Panc1 (cell line): ENCODE measurements at regions not wholly inside any gene's neighbourhood (a gene's known extent, or its start where the extent isn't known, plus 50 kb on each side); places are given as distances from the start of the nearest gene placed in this dataset.

Experiments
- ATAC-seq: fragments of 200-7000 bp; cut with Tn5 transposase; 2 replicates; pipeline ENCODE4 v1.9.1; 2020; ENCODE audit warnings: mild to moderate bottlenecking, moderate library complexity
- BruUV-seq: library from RNA; stranded (reverse); fragments of 400-500 nt; replicated peaks from 2 replicates; lab custom pipeline; 2021; lab: Mats Ljungman, UMichigan
- CTCF ChIA-PET: fragments of 300-600 bp; sonication (Branson Sonifier 250); formaldehyde crosslinking; loops from one replicate; lab custom pipeline; 2022; ENCODE audit warnings: antibody characterized with exemption; lab: Charles Lee
- POLR2A ChIA-PET: fragments of 300-600 bp; sonication (Branson Sonifier 250); formaldehyde crosslinking; loops from one replicate; lab custom pipeline; 2022; ENCODE audit warnings: antibody characterized with exemption; lab: Charles Lee
- DNase-seq: peaks from one replicate; pipeline ENCODE4 v3.0.0-alpha.2; 2010; ENCODE audit warnings: low read depth, low spot score
- H3K27ac ChIP-seq: 2 replicates; pipeline ENCODE4 v1.5.1; 2011; ENCODE audit warnings: mild to moderate bottlenecking, low read length, inconsistent platforms
- H3K27me3 ChIP-seq: fragments of 200-500 bp; sonication (Bioruptor generic); 2 replicates; pipeline ENCODE4 v1.6.0; 2014; ENCODE audit warnings: low read length, inconsistent platforms; ENCODE audit not compliant: control insufficient read depth, insufficient read depth
- H3K36me3 ChIP-seq: fragments of 200-500 bp; sonication (Bioruptor generic); 2 replicates; pipeline ENCODE4 v1.5.1; 2014; ENCODE audit warnings: inconsistent platforms, mild to moderate bottlenecking, low read length, moderate library complexity; ENCODE audit not compliant: control insufficient read depth, insufficient read depth
- H3K4me1 ChIP-seq: 2 replicates; pipeline ENCODE4 v1.5.1; 2011; ENCODE audit warnings: inconsistent platforms, mild to moderate bottlenecking, low read length, moderate library complexity; ENCODE audit not compliant: control insufficient read depth, insufficient read depth
- H3K4me3 ChIP-seq, 2 experiments: 2 replicates each; pipeline ENCODE4 v1.5.1; 2011 to 2012; ENCODE audit warnings: low read depth in 2 of 2, low read length in 2 of 2, mild to moderate bottlenecking in 2 of 2, inconsistent platforms in 1 of 2, moderate library complexity in 1 of 2
- H3K9me3 ChIP-seq: fragments of 200-500 bp; sonication (Bioruptor generic); 2 replicates; pipeline ENCODE4 v1.5.1; 2014; ENCODE audit warnings: low read depth, mild to moderate bottlenecking, inconsistent platforms, low read length, moderate library complexity; ENCODE audit not compliant: control insufficient read depth, insufficient read depth
- CTCF ChIP-seq: fragments of 450-650 bp; IDR thresholded peaks from 2 replicates; pipeline ENCODE4 v1.5.1; 2017; ENCODE audit warnings: mild to moderate bottlenecking
- POLR2AphosphoS5 ChIP-seq: IDR thresholded peaks from 2 replicates; pipeline ENCODE4 v1.6.1; 2012; ENCODE audit warnings: mild to moderate bottlenecking, low read depth, low read length, moderate library complexity
- REST ChIP-seq, 2 experiments: IDR thresholded peaks; 2 replicates each; pipeline ENCODE4 v1.6.1; 2011 to 2012; ENCODE audit warnings: low read depth in 2 of 2, control low read depth in 1 of 2, low read length in 1 of 2, mild to moderate bottlenecking in 1 of 2, moderate library complexity in 1 of 2; ENCODE audit not compliant: insufficient read depth in 1 of 2
- SIN3A ChIP-seq: IDR thresholded peaks from 2 replicates; pipeline ENCODE4 v1.6.1; 2012; ENCODE audit warnings: low read depth, mild to moderate bottlenecking, low read length, moderate library complexity, borderline replicate concordance; ENCODE audit not compliant: insufficient read depth
- TCF7L2 ChIP-seq: IDR thresholded peaks from 2 replicates; pipeline ENCODE4 v1.6.1; 2011; ENCODE audit warnings: mild to moderate bottlenecking, low read depth, low read length, inconsistent platforms
- in situ Hi-C: cut with HindIII; loops from 2 replicates; pipeline ENCODE4 v1.10.0; 2016; ENCODE audit warnings: low sequenced_read_pairs, low pct_unique_long_range_greater_than_20kb
- intact Hi-C: fragments of 100-400 bp; cut with micrococcal nuclease; formaldehyde crosslinking; loops from one replicate; pipeline ENCODE4 v1.10.0; 2022; ENCODE audit not compliant: unreplicated experiment

- BruUV-seq = no TSS peak
- H3K4me3 ChIP-seq = no peak overlapping the region
- H3K9me3 ChIP-seq = no peaks in the 10 kb centered on the region
- H3K27ac ChIP-seq = no peak overlapping the region
- DNase-seq = no peak
- ChIA-PET POLR2A (no interaction called here), CTCF (no interaction called here)
- H3K36me3 ChIP-seq = no peaks in the 10 kb centered on the region
- no peaks in the 10 kb centered on the region for H3K4me1 ChIP-seq
- intact Hi-C loops (no loop called here), in situ Hi-C loops (no loop called here)
- no peak for TF ChIP-seq SIN3A
- TF ChIP-seq CTCF = no peak
- TF ChIP-seq TCF7L2 = no peak
- no peak for TF ChIP-seq REST (IDR thresholded peaks at IDR 0.05; ENCODE audit: insufficient read depth in 1 of 2, low read depth in 2 of 2, low read length in 1 of 2)
- no peak for TF ChIP-seq POLR2AphosphoS5
- H3K27me3 ChIP-seq = no peaks in the 10 kb centered on the region
- no peak for ATAC-seq
Observed at GRCh38 chr4:112770114-112770513, 133.2 kb downstream of the LARP7 start.

- H3K4me3 ChIP-seq = no peak overlapping the region
- intact Hi-C loops = no loop called here
- ATAC-seq = no peak
- no TSS peak for BruUV-seq
- H3K36me3 ChIP-seq = no peaks in the 10 kb centered on the region
- no peak for DNase-seq
- TF ChIP-seq POLR2AphosphoS5 (no peak), SIN3A (no peak), CTCF (no peak), TCF7L2 (no peak), REST (IDR thresholded peaks at IDR 0.05; ENCODE audit: insufficient read depth in 1 of 2, low read depth in 2 of 2, low read length in 1 of 2) (no peak)
- H3K4me1 ChIP-seq = no peaks in the 10 kb centered on the region
- no peak overlapping the region for H3K27ac ChIP-seq
- POLR2A ChIA-PET = no interaction called here
- CTCF ChIA-PET = no interaction called here
- no peaks in the 10 kb centered on the region for H3K27me3 ChIP-seq
- in situ Hi-C loops = no loop called here
- no peaks in the 10 kb centered on the region for H3K9me3 ChIP-seq
Observed at GRCh38 chr4:112775801-112776200, 138.9 kb downstream of the LARP7 start.
